ENCODE measurements at regions not wholly inside any gene's neighbourhood (a gene's known extent, or its start where the extent isn't known, plus 50 kb on each side); places are given as distances from the start of the nearest gene placed in this dataset.
"Not testable (repeated sequence)": the region's sequence is repeated elsewhere in the genome, so short reads cannot be mapped to it uniquely, and the experiment has no call there.

DNA sequence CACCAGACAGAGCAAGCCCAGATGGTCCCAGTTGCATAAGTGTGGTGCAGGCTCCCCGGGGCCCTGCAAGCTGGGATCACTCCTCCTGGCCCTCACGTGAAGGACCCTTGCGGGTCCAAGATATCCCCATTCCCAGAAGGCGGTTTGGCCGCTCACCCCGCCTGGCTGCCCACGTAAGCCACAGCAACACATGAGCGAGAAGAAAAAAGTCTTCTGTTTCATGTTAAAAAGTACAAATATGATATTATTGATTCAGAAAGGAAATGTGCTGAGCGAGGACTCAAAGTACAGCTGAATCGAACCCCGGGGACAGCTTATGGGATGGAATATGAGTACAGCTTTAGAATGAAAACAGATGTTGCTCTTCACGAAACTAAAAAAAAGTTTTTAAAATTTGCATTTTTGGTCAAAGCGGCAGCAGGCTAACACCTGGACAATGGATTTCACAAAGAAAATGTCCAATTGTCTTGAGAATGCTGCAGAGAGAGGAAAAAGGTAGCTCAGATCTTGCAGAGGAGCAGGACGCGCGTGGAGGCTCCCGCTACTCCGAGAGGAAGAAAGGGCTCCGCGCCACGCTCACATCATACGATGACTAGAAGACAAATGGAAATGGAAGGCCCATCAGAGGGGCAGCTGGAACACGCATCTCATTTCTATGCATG lies 427.6 kb downstream of the IRX1 start:
- 66 to 68% methylated on average over 23 of the region's 23 CpGs for WGBS, 2 donors
- TF ChIP-seq, protein P1, sequence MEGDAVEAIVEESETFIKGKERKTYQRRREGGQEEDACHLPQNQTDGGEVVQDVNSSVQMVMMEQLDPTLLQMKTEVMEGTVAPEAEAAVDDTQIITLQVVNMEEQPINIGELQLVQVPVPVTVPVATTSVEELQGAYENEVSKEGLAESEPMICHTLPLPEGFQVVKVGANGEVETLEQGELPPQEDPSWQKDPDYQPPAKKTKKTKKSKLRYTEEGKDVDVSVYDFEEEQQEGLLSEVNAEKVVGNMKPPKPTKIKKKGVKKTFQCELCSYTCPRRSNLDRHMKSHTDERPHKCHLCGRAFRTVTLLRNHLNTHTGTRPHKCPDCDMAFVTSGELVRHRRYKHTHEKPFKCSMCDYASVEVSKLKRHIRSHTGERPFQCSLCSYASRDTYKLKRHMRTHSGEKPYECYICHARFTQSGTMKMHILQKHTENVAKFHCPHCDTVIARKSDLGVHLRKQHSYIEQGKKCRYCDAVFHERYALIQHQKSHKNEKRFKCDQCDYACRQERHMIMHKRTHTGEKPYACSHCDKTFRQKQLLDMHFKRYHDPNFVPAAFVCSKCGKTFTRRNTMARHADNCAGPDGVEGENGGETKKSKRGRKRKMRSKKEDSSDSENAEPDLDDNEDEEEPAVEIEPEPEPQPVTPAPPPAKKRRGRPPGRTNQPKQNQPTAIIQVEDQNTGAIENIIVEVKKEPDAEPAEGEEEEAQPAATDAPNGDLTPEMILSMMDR (IDR thresholded peaks at IDR 0.05), result no peak
- no peak for TF ChIP-seq POLR2A (IDR thresholded peaks at IDR 0.05)
- intact Hi-C loops (cut with DNase I; ENCODE audit: low total_unique reads), result no loop called here
- H3K4me3 ChIP-seq (ENCODE audit: low read depth, poor library complexity, severe bottlenecking), result no peak overlapping the region
- DNase-seq (ENCODE audit: low spot score in 2 of 2), result no peak

DNA sequence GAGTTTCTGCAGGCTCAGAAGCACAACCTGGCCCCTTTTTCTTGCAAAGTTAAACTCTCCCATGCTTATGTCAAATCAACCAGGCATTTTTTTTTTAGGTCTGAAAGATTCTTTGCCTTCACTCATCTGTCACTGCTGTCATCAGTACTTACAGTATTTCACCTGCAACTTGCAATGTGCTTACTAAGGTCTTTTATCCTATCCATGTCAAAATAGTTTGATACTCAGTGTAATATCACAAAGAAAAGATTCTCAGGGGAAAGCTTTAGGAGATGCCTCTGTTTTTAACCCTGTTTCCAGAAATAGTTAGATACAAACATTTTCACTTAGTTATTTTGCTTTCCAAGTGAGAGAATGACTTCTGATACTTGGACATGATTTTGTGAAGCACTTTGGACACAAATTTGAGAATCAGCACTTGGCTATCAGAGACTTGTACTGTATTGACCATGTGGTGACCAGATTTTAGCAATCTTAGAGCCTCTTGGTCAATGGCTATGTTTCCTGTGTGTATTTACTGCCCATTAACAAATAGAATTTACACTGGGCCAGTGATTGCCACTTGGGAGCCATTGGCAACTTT lies 428.2 kb downstream of the IRX1 start:
- no peak overlapping the region for H3K4me3 ChIP-seq (ENCODE audit: low read depth, poor library complexity, severe bottlenecking)
- intact Hi-C loops (cut with DNase I; ENCODE audit: low total_unique reads), result no loop called here
- TF ChIP-seq, protein P1 (IDR thresholded peaks at IDR 0.05), result no peak
- no peak for TF ChIP-seq POLR2A (IDR thresholded peaks at IDR 0.05)
- DNase-seq (ENCODE audit: low spot score in 2 of 2), result no peak

DNA sequence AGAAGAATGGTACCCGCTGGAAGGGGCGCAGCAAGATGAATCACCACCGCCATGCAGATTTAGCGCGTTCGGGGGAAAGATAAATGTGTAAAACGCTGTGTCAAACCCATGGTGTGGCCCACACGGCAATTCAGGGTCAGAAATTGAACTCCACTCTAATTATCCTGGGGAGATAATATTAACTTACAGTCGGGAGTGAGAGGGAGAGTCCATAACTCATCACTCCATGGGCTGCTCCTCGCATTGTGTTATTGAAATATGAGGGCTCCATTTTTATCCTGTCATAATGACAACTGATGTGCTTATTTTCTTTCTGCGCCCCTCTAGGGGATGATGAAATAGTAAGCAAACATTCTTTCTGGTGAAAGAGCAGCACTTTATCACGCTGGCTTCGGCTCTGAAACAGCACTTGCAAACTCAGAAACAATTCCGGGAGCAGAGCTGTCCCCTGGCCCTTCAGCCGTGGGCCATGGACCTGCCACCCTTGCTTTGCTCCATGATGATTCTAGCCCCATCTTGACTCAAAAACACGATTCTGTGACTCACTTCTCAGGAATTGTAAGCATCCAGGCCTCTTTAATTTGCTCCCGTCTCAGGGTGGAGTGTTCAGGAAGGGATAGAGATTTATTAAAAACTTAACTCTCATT lies 431.6 kb downstream of the IRX1 start:
- no peak overlapping the region for H3K4me3 ChIP-seq (ENCODE audit: low read depth, poor library complexity, severe bottlenecking)
- intact Hi-C loops (cut with DNase I; ENCODE audit: low total_unique reads), result no loop called here
- no peak for DNase-seq (ENCODE audit: low spot score in 2 of 2)
- WGBS, 2 donors, result 62 to 68% methylated on average over 17 of the region's 17 CpGs
- TF ChIP-seq, protein P1 (IDR thresholded peaks at IDR 0.05), result no peak
- no peak for TF ChIP-seq POLR2A (IDR thresholded peaks at IDR 0.05)

DNA sequence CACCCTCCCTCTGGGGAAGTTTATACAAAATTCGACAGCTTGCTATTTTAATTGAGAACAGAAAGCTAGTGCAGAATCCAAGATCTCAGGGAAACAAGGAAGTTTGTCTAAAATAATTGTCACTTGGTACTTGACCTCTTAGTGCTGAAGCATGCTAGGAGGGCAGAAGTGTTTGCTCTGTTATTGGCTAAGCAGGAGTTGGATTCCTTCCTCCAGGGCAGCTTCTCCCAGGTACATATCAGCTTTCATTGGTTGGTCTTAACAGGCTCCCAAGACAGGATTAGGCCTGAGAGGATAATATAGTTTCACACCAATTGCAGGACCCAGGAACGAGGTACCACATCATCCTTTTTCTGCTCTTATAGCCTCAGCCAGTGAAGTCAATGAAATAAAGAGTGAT lies 432.8 kb downstream of the IRX1 start:
- WGBS, 2 donors, result 64 to 65% methylated on average over 2 of the region's 2 CpGs
- no peak for DNase-seq (ENCODE audit: low spot score in 2 of 2)
- no peak overlapping the region for H3K4me3 ChIP-seq (ENCODE audit: low read depth, poor library complexity, severe bottlenecking)
- intact Hi-C loops (cut with DNase I; ENCODE audit: low total_unique reads), result no loop called here
- TF ChIP-seq, protein P1 (IDR thresholded peaks at IDR 0.05), result no peak

DNA sequence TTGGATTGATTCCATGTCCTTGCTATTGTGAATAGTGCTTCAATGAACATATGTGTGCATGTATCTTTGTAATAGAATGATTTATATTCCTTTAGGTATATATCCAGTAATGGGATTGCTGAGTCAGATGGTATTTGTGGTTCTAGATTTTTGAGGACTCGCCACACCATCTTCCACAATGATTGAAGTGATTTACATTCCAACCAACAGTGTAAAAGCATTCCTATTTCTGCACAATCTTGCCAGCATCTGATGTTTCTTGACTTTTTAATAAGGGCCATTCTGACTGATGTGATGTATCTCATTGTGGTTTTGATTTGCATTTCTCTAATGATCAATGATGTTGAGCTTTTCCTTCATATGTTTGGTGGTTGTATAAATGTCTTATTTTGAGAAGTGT lies 437.9 kb downstream of the IRX1 start:
- DNase-seq (ENCODE audit: low spot score in 2 of 2); H3K4me3 ChIP-seq (ENCODE audit: low read depth, poor library complexity, severe bottlenecking); intact Hi-C loops (cut with DNase I; ENCODE audit: low total_unique reads): not testable (repeated sequence)
- WGBS, 2 donors, result 70 to 74% methylated on average over 1 of the region's 1 CpG

DNA sequence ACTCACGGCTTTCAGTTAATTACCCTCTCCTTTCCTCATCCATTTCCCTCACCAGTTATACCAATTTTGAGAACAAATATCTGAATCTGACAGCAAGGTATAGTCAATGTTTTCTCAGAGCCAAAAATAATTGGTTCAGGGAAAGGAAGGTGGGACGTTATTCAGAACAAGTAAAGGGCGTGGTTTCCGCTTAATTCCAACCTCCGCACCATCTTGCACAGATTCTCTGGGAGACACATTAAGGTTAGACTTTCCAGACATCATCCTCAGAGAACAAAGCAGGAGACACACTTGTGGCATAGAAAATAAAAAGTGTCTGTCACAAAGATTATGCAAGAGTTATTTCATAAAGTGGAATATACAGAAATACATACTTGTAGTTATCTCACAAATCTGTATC lies 441.2 kb downstream of the IRX1 start:
- no peak for TF ChIP-seq POLR2A (IDR thresholded peaks at IDR 0.05)
- TF ChIP-seq, protein P1 (IDR thresholded peaks at IDR 0.05), result no peak
- H3K4me3 ChIP-seq (ENCODE audit: low read depth, poor library complexity, severe bottlenecking), result no peak overlapping the region
- DNase-seq (ENCODE audit: low spot score in 2 of 2), result no peak
- WGBS, 2 donors, result 75 to 81% methylated on average over 5 of the region's 5 CpGs
- intact Hi-C loops (cut with DNase I; ENCODE audit: low total_unique reads), result no loop called here
